BLaER1 treated with 17β-estradiol and CSF1 and Interleukin-3, amounts not matched to agents 10 nM and 100 nM (cell line): ENCODE measurements at regions not wholly inside any gene's neighbourhood (a gene's known extent, or its start where the extent isn't known, plus 50 kb on each side); places are given as distances from the start of the nearest gene placed in this dataset.
"Not testable (repeated sequence)": the region's sequence is repeated elsewhere in the genome, so short reads cannot be mapped to it uniquely, and the experiment has no call there.

Experiments used
- H3K27ac ChIP-seq, 11 experiments: shearing (Covaris generic); formaldehyde crosslinking; 2 replicates each; pipeline ENCODE4 v1.8.1; 2022
- H3K27me3 ChIP-seq, 11 experiments: shearing (Covaris generic); formaldehyde crosslinking; 2 replicates each; pipeline ENCODE4 v1.8.1; 2022
- H3K36me3 ChIP-seq, 11 experiments: shearing (Covaris generic); formaldehyde crosslinking; 2 replicates each; pipeline ENCODE4 v1.8.1; 2022
- H3K4me1 ChIP-seq, 10 experiments: shearing (Covaris generic); formaldehyde crosslinking; 2 replicates each; pipeline ENCODE4 v1.8.1; 2022
- H3K4me2 ChIP-seq, 11 experiments: shearing (Covaris generic); formaldehyde crosslinking; 2 replicates each; pipeline ENCODE4 v1.8.1; 2022
- H3K4me3 ChIP-seq, 10 experiments: shearing (Covaris generic); formaldehyde crosslinking; 2 replicates each; pipeline ENCODE4 v1.8.1; 2022
- H3K9ac ChIP-seq, 11 experiments: shearing (Covaris generic); formaldehyde crosslinking; 2 replicates each; pipeline ENCODE4 v1.8.1; 2022
- H3K9me3 ChIP-seq, 11 experiments: shearing (Covaris generic); formaldehyde crosslinking; replicated peaks in 1 of 11; 2 replicates each; pipeline ENCODE4 v1.8.1; 2022
- H4K20me1 ChIP-seq, 11 experiments: shearing (Covaris generic); formaldehyde crosslinking; 2 replicates each; pipeline ENCODE4 v1.8.1; 2022
- Cebpa-rat ChIP-seq, 11 experiments: shearing (Covaris generic); IDR thresholded peaks; 2 replicates each; pipeline ENCODE4 v1.8.1; 2022

GRCh38 chrX:150074175-150074574 is 135.9 kb upstream of the EOLA2 start:
- Histone ChIP-seq H3K4me2 (no peak overlapping the region), H3K27me3 (no peaks in the 10 kb centered on the region), H3K4me1 (no peaks in the 10 kb centered on the region), H3K27ac (no peak overlapping the region), H3K9me3 (no peaks in the 10 kb centered on the region; a peak in 1 of 22 replicates), H3K9ac (no peak overlapping the region), H3K4me3 (no peak overlapping the region), H4K20me1 (no peaks in the 10 kb centered on the region), H3K36me3 (no peaks in the 10 kb centered on the region)
- no peak for TF ChIP-seq Cebpa-rat (IDR thresholded peaks at IDR 0.05)

GRCh38 chrX:150080497-150080896 is 142.2 kb upstream of the EOLA2 start:
- no peak for TF ChIP-seq Cebpa-rat (IDR thresholded peaks at IDR 0.05)
- Histone ChIP-seq H3K27me3 (no peaks in the 10 kb centered on the region), H3K36me3 (no peaks in the 10 kb centered on the region), H3K4me3 (no peak overlapping the region), H3K4me1 (no peaks in the 10 kb centered on the region; a peak in 1 of 20 replicates), H3K27ac (no peak overlapping the region), H3K9me3 (peaks cover 0 to 4% (median 0%) of the 10 kb centered on the region in 11 experiments; a peak in 2 of 22 replicates), H3K4me2 (no peak overlapping the region), H3K9ac (no peak overlapping the region), H4K20me1 (no peaks in the 10 kb centered on the region)

GRCh38 chrX:150081076-150081475 is 142.8 kb upstream of the EOLA2 start:
- Histone ChIP-seq H3K9me3 (peaks cover 0 to 4% (median 0%) of the 10 kb centered on the region in 11 experiments; a peak in 2 of 22 replicates), H3K4me2 (no peak overlapping the region), H3K9ac (no peak overlapping the region), H3K36me3 (no peaks in the 10 kb centered on the region), H3K27me3 (no peaks in the 10 kb centered on the region), H3K4me3 (no peak overlapping the region), H4K20me1 (no peaks in the 10 kb centered on the region), H3K4me1 (no peaks in the 10 kb centered on the region; a peak in 1 of 20 replicates), H3K27ac (no peak overlapping the region)
- no peak for TF ChIP-seq Cebpa-rat (IDR thresholded peaks at IDR 0.05)

- Histone ChIP-seq H3K36me3 (no peaks in the 10 kb centered on the region), H3K4me1 (no peaks in the 10 kb centered on the region; a peak in 1 of 20 replicates), H4K20me1 (no peaks in the 10 kb centered on the region), H3K9me3 (peaks cover 0 to under 1% (median 0%) of the 10 kb centered on the region in 11 experiments; a peak in 1 of 22 replicates), H3K9ac (no peak overlapping the region), H3K4me2 (peak overlapping the region in 1 of 11 experiments; percentile 16; a peak in 1 of 22 replicates), H3K4me3 (no peak overlapping the region), H3K27me3 (no peaks in the 10 kb centered on the region), H3K27ac (no peak overlapping the region)
- TF ChIP-seq Cebpa-rat (IDR thresholded peaks at IDR 0.05) = no peak
These were observed 146.4 kb upstream of the EOLA2 start for GRCh38 chrX:150084496-150085229.

GRCh38 chrX:150085881-150086280 is 147.6 kb upstream of the EOLA2 start:
- TF ChIP-seq Cebpa-rat (IDR thresholded peaks at IDR 0.05) = no peak
- no peak overlapping the region for H3K9ac ChIP-seq
- no peaks in the 10 kb centered on the region; a peak in 1 of 20 replicates for H3K4me1 ChIP-seq
- no peak overlapping the region for H3K27ac ChIP-seq
- H3K27me3 ChIP-seq = no peaks in the 10 kb centered on the region
- no peaks in the 10 kb centered on the region for H4K20me1 ChIP-seq
- no peaks in the 10 kb centered on the region for H3K9me3 ChIP-seq
- H3K4me3 ChIP-seq = no peak overlapping the region
- H3K36me3 ChIP-seq = no peaks in the 10 kb centered on the region
- H3K4me2 ChIP-seq = no peak overlapping the region

GRCh38 chrX:150086371-150086770 is 148.1 kb upstream of the EOLA2 start:
- Histone ChIP-seq H3K27ac (no peak overlapping the region), H3K36me3 (no peaks in the 10 kb centered on the region), H3K27me3 (no peaks in the 10 kb centered on the region), H3K4me3 (no peak overlapping the region), H3K9me3 (peaks cover 0 to 1% (median 0%) of the 10 kb centered on the region in 11 experiments; a peak in 1 of 22 replicates), H4K20me1 (no peaks in the 10 kb centered on the region), H3K4me2 (no peak overlapping the region), H3K9ac (no peak overlapping the region), H3K4me1 (no peaks in the 10 kb centered on the region; a peak in 1 of 20 replicates)
- no peak for TF ChIP-seq Cebpa-rat (IDR thresholded peaks at IDR 0.05)

- no peaks in the 10 kb centered on the region; a peak in 1 of 20 replicates for H3K4me1 ChIP-seq
- H3K9me3 ChIP-seq = peaks cover 0 to 5% (median 0%) of the 10 kb centered on the region in 11 experiments; a peak in 1 of 22 replicates
- no peak overlapping the region for H3K4me2 ChIP-seq
- H3K4me3 ChIP-seq = no peak overlapping the region
- H3K27ac ChIP-seq = no peak overlapping the region
- no peak overlapping the region for H3K9ac ChIP-seq
- H3K36me3 ChIP-seq = no peaks in the 10 kb centered on the region
- H4K20me1 ChIP-seq = no peaks in the 10 kb centered on the region
- H3K27me3 ChIP-seq = no peaks in the 10 kb centered on the region
- TF ChIP-seq Cebpa-rat (IDR thresholded peaks at IDR 0.05) = no peak
These were observed 149.3 kb upstream of the EOLA2 start for GRCh38 chrX:150087612-150088011.

GRCh38 chrX:150088042-150088441 is 149.8 kb upstream of the EOLA2 start:
- TF ChIP-seq Cebpa-rat (IDR thresholded peaks at IDR 0.05) = no peak
- Histone ChIP-seq H3K27me3 (no peaks in the 10 kb centered on the region), H4K20me1 (no peaks in the 10 kb centered on the region), H3K4me2 (no peak overlapping the region), H3K4me3 (no peak overlapping the region), H3K27ac (no peak overlapping the region), H3K9ac (no peak overlapping the region), H3K9me3 (peaks cover 0 to 5% (median 0%) of the 10 kb centered on the region in 11 experiments; a peak in 1 of 22 replicates), H3K36me3 (no peaks in the 10 kb centered on the region), H3K4me1 (no peaks in the 10 kb centered on the region; a peak in 1 of 20 replicates)

- Histone ChIP-seq H3K27ac (no peak overlapping the region), H3K9ac (no peak overlapping the region)
These were observed 150.7 kb upstream of the EOLA2 start for GRCh38 chrX:150088766-150089518.

GRCh38 chrX:150091300-150091699 is 153.0 kb upstream of the EOLA2 start:
- H4K20me1 ChIP-seq, H3K4me3 ChIP-seq, H3K9me3 ChIP-seq, H3K27me3 ChIP-seq, H3K36me3 ChIP-seq, H3K9ac ChIP-seq, H3K4me2 ChIP-seq, H3K4me1 ChIP-seq, H3K27ac ChIP-seq: not testable (repeated sequence)

More at GRCh38 chrX:150088766-150089518, 150.7 kb upstream of the EOLA2 start:
- H3K9me3 ChIP-seq = peaks cover 0 to 5% (median 0%) of the 10 kb centered on the region in 11 experiments; a peak in 1 of 22 replicates
- H3K4me2 ChIP-seq = no peak overlapping the region
- TF ChIP-seq Cebpa-rat (IDR thresholded peaks at IDR 0.05) = no peak
- H3K4me1 ChIP-seq = no peaks in the 10 kb centered on the region; a peak in 1 of 20 replicates
- no peaks in the 10 kb centered on the region for H3K36me3 ChIP-seq
- no peaks in the 10 kb centered on the region for H3K27me3 ChIP-seq
- H4K20me1 ChIP-seq = no peaks in the 10 kb centered on the region
- no peak overlapping the region for H3K4me3 ChIP-seq
